CD4-positive, alpha-beta T cell treated with Interleukin-2 at 100 ng/mL for 4 hours (primary cell): ENCODE measurements at regions not wholly inside any gene's neighbourhood (a gene's known extent, or its start where the extent isn't known, plus 50 kb on each side); places are given as distances from the start of the nearest gene placed in this dataset.
"Not testable (repeated sequence)": the region's sequence is repeated elsewhere in the genome, so short reads cannot be mapped to it uniquely, and the experiment has no call there.

ENCODE experiments used
- DNase-seq: peaks from one replicate; pipeline ENCODE4 v3.0.0-alpha.2; 2020; ENCODE audit warnings: low spot score

GRCh38 chr2:8589721-8590120 lies 92.1 kb upstream of the ID2 start:
- no peak for DNase-seq

DNA sequence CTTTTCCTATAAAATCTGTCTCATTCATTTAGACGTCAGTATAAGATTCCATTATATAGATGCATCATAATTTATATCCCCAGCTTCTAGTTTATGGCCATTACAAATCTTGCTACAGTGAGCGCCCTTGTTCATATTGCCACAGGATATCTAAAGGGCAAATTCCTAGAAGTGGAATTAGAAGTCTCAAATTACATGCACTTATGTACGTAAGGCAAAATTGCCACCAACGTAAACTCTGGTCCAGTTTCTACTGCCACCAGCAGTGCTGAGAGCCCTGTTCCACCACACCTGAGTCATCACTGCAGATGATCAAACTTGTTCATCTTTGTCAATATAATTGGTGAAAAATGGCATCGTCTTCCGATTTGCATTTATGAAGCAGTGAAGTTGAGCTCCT lies 90.9 kb upstream of the ID2 start:
- DNase-seq: no peak

- no peak for DNase-seq
These were observed 89.1 kb upstream of the ID2 start for GRCh38 chr2:8592736-8593135.

DNA sequence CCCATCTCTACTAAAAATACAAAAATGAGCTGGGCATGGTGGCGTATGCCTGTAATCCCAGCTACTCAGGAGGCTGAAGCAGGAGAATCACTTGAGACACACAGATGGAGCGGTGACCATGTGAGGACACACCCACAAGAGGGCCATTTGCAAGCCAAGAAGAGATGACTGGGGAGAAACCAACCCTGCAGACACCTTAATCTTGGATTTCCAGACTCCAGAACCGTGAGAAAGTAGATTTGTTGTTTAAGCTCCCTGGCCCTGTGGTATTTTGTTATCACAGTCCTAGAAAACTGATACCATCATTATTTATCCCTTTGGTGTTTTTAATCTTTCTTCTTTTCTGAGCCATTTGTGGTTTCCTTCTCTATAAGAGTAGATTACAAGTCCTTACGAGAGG lies 88.6 kb upstream of the ID2 start:
- no peak for DNase-seq

- no peak for DNase-seq
These were observed 87.0 kb upstream of the ID2 start for GRCh38 chr2:8594731-8595427.

DNA sequence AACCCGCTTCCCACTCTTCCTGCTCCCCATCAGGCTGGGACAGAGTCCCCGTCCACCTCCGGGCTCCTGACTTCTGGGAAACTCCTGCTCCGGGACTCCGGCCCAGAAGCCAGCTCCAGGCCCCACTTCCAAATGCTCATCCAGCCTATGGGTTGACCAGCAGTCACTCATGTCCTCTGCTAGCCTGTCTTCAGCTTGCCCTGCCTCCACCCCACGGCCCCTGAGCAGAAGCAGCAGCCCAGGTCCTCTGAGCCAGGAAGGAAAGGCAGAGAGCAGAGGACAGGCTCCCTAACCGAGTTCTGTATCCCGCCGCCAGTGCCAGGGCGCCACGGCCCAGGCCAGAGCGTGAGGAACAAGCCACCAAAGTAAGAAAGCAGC lies 86.4 kb upstream of the ID2 start:
- DNase-seq: no peak

DNA sequence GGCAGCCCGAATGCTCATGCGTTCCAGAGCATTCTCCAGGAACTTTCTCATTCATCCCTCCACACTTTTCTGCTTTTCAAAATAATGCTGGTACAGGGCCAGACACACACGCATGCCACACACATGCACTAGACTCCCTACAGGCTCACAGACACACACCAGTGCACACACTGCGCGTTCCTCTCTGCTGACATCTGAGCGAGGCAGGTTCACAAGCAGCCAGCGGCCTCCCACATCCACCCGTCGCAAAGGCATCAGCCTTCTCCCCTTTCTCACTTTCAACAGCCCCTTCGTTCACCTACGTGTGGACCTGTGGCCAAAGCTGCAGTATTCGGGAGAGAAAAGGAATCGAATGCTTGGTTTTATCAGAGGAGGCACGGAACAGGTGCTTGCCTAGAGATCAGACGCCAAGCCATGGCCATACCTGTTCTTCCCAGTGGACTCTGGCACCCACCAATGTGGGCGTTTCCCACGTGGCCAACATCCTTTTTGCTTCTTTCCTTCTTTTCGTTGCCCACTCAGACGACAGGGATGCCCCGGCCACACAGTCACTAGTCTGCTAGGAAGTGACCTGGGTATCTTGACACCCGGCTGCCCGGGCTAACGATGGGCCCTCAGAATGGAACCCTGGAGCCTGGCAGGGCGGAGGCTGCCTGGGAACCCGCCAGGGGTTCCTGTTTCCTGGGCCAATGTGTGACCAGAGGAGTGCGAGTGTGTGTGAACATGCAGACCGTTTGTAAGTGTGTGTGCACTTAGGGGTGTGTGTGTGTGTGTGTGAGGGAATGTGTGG lies 85.8 kb upstream of the ID2 start:
- no peak for DNase-seq

- no peak for DNase-seq
These were observed 84.8 kb upstream of the ID2 start for GRCh38 chr2:8597094-8597493.

DNA sequence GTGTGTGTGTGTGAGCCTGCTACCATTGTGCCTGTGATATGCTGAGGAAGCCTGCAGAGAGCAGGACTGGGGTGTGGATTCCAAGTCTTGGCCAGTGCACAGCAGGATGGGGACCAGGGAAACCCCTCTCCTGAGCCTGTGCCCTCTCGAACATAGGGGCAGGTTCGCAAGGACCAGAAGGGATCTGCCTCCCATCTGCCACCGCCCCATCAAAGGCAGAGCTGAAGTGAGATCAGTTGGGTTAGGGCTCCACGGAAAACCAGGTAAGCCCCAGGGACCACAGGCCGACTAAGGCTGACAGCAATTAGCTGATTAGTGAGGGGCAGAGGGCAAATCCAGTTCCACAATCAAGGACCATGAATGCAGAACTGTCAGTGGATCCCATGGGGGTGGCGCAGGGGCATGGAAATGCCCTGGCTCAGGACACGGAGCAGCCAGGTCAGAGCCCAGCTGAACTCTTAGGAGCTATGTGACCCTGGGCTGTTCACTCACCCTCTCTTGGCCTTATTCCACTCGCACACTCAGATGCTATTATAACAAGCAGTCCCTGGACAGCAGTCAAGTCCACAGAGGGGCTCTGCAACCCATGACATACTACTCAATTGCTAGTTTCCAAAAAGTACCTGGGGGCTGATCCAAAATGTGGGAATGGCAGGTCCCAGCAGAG lies 84.2 kb upstream of the ID2 start:
- DNase-seq: no peak

DNA sequence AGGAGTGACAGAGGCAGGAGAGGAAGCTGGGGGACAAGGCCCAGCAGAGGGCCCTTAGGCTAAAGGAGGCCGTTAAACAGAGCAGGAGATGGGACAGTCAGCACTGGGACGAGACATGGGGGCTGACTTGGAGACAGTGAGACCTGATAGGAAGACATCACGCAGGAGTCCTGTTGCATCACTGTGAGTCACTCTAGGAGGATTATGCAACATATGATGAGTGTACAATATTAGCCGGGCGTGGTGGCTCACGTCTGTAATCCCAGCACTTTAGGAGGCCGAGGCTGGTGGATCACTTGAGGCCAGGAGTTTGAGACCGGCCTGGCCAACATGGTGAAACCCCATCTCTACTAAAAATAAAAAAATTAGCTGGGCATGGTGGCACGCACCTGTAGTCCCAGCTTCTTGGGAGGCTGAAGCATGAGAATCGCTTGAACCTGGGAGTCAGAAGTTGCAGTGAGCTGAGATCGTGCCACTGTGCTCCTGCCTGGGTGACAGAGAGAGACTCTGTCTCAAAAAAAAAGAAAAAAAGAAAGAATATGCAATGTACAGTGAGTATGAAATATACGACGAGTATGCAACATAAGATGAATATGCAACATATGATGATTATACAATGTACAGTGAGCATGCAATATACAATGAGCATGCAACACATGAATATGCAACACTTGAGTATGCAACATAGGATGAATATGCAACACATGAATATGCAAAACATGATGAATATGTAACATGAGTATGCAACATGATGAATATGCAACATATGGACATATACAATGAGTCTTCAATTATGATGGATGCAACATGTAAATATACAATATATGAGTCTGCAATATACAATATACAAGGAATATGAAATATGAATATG lies 83.3 kb upstream of the ID2 start:
- DNase-seq: peak; percentile 12

DNA sequence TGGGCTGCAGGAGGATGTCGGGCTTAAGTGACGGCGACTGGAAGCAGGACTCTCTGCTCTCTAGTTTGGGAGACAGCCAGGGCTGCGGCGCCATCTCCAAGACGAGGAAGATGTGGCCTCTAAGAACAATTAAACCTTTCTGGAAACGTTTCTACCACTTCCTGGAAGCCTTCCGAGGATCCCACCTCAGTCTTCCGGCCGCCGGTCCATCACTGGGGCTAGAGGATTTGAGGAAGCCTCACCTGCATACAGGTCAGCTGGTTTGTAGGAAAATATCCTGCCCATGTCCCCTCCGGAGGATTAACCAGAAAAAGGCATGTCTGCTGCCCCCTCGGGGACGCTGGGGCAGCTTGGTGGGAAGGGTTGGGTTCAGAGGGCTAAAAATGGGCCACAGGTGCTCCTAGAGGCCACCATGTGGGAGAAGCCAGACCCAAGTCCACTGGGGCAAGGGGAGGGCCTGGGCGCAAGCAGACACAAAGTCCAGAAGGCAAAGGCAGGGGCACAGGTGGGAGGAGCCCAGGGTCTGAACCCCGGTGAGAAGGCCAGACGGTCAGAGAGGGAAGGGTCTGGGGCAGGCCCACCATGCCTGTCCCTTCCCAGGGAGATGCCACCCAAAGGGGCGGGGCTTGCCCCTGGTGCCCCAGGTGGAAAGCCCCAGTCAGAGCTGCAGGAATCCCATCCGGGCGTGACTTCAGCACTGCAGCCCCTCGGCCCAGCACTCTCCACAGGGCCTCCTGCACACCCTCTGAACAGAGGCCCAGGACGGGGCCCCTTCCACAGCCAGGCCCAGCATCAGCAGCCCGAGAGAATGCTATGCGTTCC lies 82.2 kb upstream of the ID2 start:
- no peak for DNase-seq

GRCh38 chr2:8600456-8600855 lies 81.4 kb upstream of the ID2 start:
- no peak for DNase-seq

DNA sequence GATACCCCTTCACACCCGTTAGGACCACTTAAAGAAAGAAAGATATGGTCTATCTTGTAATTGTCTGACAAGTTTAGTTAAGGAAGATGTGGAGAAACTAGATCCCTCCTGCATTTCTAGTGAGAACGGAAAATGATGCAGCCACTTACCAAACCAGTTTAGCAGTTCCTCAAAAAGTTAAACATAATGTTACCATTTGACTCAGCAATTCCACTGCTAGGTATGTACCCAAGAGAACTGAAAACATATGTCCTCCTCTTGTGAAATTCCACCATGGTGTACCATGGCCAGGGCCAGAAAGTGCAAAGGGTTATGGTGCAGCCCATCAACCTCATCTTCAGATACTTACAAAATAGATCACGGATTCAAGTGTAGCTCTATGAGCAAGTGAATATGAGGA lies 79.0 kb upstream of the ID2 start:
- no peak for DNase-seq

DNA sequence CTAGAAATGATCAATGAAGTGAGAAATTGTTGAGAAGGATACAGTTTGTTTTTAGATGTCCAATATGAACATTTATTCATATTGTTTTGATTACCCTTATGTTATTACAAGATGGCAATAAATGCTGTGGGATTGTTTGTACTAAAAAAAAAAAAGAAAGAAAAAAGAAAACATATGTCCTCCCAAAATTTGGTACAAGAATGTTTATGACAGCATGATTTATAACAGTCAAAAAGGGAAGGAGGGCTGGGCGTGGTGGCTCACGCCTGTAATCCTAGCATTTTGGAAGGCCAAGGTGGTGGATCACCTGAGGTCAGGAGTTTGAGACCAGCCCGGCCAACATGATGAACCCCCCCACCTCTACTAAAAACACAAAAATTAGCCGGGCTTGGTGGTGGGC lies 78.5 kb upstream of the ID2 start:
- DNase-seq: not testable (repeated sequence)

GRCh38 chr2:8604262-8604661 lies 77.6 kb upstream of the ID2 start:
- no peak for DNase-seq

DNA sequence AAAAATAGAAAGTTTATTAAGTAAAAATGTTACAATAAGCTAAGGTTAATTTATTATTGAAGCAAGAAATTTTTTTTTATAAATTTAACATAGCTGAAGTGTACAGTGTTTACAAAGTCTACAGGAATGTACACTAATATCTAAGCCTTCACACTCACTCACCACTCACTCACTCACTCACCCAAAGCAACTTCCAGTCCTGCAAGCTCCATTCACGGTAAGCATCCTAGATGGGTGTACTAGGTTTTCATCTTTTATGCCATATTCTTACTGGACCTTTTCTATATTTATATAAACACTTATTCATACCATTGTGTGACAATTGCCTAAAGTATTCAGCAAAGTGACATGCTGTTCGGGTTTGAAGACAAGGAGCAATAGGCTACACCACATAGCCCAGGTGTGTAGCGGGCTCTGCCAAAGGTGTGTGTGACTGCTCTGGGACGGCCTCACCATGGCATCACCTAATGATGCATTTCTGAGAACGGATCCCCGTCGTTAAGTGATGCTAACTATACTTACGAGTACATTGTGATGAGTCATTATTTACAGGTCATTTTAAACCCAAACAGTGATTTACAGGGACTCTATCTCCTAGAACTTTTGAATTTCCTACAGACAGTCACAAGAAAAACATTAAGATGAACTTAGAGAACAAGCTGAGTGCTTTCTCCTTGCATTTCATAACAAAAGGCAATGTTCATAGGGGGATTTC lies 76.3 kb upstream of the ID2 start:
- no peak for DNase-seq

DNA sequence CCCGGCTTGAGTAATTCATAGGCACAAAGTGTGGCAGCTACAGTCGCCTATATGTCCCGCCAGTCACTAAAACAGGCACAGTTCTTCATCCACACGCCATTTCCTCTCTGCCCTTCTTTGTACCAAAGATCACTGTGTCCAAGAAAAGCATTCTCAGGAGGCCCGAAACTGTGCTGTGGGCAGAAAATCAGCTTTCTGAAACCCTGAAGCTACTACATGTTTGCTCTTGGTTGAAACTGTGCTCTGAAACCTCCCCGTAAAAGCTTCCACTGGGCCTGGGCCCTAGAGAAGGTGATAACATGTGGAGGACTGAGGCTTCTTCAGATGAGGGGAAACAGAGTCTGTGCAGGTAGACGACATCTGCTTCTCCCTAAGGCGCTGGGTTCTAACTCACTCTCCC lies 75.6 kb upstream of the ID2 start:
- no peak for DNase-seq

DNA sequence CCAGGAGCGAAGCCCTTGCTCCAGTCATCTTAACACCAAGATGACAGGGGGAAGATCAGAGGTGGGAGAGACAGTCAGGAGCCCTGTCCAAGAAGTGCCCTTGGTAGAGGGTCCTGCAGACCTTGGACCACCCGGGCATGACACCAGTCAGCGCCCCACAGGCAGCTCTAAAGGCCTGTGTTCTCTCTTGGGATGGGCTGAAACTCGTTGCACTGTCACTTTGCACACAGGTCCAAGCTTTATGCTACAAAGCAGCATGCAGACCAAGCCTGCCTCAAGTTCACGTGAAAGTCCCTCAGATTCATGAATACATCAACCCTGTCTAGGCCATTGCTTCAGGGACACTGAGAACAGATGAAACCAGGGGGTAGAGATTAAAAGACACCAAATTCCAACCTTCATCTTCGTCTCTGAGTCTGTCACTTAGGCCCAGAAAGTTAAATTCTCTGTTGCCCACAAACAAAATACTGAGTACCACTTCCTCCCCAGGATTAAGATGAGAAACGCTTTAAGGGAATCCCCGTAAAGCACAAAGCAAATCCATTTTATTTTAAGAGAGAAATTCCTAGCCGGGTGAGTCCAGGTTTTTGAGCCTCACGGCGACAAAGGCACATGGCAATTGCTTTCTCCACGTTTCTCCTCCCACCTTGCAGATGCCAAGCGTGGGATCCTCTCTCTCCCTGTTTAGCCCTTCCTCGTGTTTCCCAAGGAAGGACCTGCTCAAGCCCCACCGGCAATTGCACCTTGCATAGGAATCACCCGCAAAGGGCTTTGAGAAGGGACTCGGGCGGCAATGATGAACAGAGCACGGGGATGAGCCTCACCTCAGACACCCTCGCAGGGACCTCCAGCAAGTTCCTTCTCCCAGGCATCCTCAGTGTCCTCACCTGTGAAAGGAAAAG lies 75.0 kb upstream of the ID2 start:
- no peak for DNase-seq

GRCh38 chr2:8607606-8608005 lies 74.2 kb upstream of the ID2 start:
- no peak for DNase-seq
